Osteoblast (primary cell): ENCODE measurements at regions not wholly inside any gene's neighbourhood (a gene's known extent, or its start where the extent isn't known, plus 50 kb on each side); places are given as distances from the start of the nearest gene placed in this dataset.

Experiments used
- DNase-seq: peaks from one replicate; pipeline ENCODE4 v3.0.0; 2011; ENCODE audit warnings: low spot score, mixed read lengths; ENCODE audit not compliant: insufficient read length; ENCODE audit errors: missing footprints
- H2AFZ ChIP-seq: 2 replicates; pipeline ENCODE4 v1.6.0; 2011; ENCODE audit warnings: mild to moderate bottlenecking, low read length
- H3K27ac ChIP-seq: 2 replicates; pipeline ENCODE4 v1.5.1; 2011; ENCODE audit warnings: mild to moderate bottlenecking, low read depth, low read length, moderate library complexity
- H3K27me3 ChIP-seq: 2 replicates; pipeline ENCODE4 v1.6.0; 2012; ENCODE audit warnings: mild to moderate bottlenecking, control low read depth, inconsistent platforms, low read length, moderate library complexity; ENCODE audit not compliant: insufficient read depth
- H3K36me3 ChIP-seq: 2 replicates; pipeline ENCODE4 v1.5.1; 2011; ENCODE audit warnings: mild to moderate bottlenecking, low read length, control low read depth, moderate library complexity; ENCODE audit not compliant: insufficient read depth
- H3K4me1 ChIP-seq: 2 replicates; pipeline ENCODE4 v1.5.1; 2011; ENCODE audit warnings: mild to moderate bottlenecking, low read length, control low read depth, moderate library complexity; ENCODE audit not compliant: insufficient read depth
- H3K4me2 ChIP-seq: 2 replicates; pipeline ENCODE4 v1.6.0; 2011; ENCODE audit warnings: mild to moderate bottlenecking, low read length; ENCODE audit not compliant: insufficient read depth
- H3K4me3 ChIP-seq: fragments of 200-600 bp; sonication (generic); 3 replicates; pipeline ENCODE4 v1.5.1; 2012; ENCODE audit warnings: mild to moderate bottlenecking, low read length, inconsistent platforms; ENCODE audit not compliant: insufficient read depth
- H3K79me2 ChIP-seq: 2 replicates; pipeline ENCODE4 v1.6.0; 2012; ENCODE audit warnings: mild to moderate bottlenecking, low read length, control low read depth, inconsistent platforms; ENCODE audit not compliant: insufficient read depth
- H3K9me3 ChIP-seq: 2 replicates; pipeline ENCODE4 v1.5.1; 2011; ENCODE audit warnings: low read depth, low read length, control low read depth
- H4K20me1 ChIP-seq: 2 replicates; pipeline ENCODE4 v1.6.0; 2012; ENCODE audit warnings: mild to moderate bottlenecking, low read length, control low read depth; ENCODE audit not compliant: insufficient read depth
- TF ChIP-seq, protein P1 (sequence below): IDR thresholded peaks from 2 replicates; pipeline ENCODE4 v1.5.1; 2011; ENCODE audit warnings: mild to moderate bottlenecking, low read depth, low read length, moderate library complexity; ENCODE audit errors: extremely low read depth

DNA sequence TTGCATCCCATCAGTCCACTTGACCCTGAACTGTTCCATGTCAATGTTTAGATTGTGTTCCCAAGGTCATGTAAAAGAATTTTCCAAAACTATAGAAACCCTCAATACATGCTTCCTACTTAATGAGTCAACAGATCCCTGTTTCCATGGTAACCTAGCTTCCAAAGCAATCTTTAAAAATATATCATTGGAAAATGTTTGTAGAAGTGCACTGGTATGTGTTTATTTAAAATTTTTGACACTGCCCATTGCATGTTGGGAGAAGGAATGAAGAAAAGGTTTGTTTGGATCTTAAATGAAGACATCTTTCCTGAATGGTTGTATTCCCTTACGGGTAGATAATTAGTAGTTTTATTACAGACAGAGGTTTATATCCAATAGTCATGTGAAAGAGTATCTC lies 345.3 kb downstream of the GABRG1 start:
- no peak overlapping the region for H3K27ac ChIP-seq
- H2AFZ ChIP-seq: no peak overlapping the region
- no peaks in the 10 kb centered on the region for H3K9me3 ChIP-seq
- H3K4me2 ChIP-seq: no peak overlapping the region
- TF ChIP-seq, protein P1, sequence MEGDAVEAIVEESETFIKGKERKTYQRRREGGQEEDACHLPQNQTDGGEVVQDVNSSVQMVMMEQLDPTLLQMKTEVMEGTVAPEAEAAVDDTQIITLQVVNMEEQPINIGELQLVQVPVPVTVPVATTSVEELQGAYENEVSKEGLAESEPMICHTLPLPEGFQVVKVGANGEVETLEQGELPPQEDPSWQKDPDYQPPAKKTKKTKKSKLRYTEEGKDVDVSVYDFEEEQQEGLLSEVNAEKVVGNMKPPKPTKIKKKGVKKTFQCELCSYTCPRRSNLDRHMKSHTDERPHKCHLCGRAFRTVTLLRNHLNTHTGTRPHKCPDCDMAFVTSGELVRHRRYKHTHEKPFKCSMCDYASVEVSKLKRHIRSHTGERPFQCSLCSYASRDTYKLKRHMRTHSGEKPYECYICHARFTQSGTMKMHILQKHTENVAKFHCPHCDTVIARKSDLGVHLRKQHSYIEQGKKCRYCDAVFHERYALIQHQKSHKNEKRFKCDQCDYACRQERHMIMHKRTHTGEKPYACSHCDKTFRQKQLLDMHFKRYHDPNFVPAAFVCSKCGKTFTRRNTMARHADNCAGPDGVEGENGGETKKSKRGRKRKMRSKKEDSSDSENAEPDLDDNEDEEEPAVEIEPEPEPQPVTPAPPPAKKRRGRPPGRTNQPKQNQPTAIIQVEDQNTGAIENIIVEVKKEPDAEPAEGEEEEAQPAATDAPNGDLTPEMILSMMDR: no peak
- H3K79me2 ChIP-seq: no peaks in the 10 kb centered on the region
- H4K20me1 ChIP-seq: no peaks in the 10 kb centered on the region
- DNase-seq: no peak
- H3K27me3 ChIP-seq: no peaks in the 10 kb centered on the region
- no peak overlapping the region for H3K4me3 ChIP-seq
- H3K4me1 ChIP-seq: no peaks in the 10 kb centered on the region
- no peaks in the 10 kb centered on the region for H3K36me3 ChIP-seq

GRCh38 chr4:45776146-45776545 lies 347.7 kb downstream of the GABRG1 start:
- Histone ChIP-seq H3K79me2 (no peaks in the 10 kb centered on the region), H3K36me3 (no peaks in the 10 kb centered on the region), H2AFZ (no peak overlapping the region), H3K4me1 (no peaks in the 10 kb centered on the region), H4K20me1 (no peaks in the 10 kb centered on the region), H3K9me3 (no peaks in the 10 kb centered on the region), H3K4me2 (no peak overlapping the region), H3K27me3 (no peaks in the 10 kb centered on the region), H3K4me3 (no peak overlapping the region), H3K27ac (no peak overlapping the region)
- DNase-seq: no peak
- TF ChIP-seq, protein P1: no peak

- H3K79me2 ChIP-seq: no peaks in the 10 kb centered on the region
- H3K4me1 ChIP-seq: no peaks in the 10 kb centered on the region
- H4K20me1 ChIP-seq: no peaks in the 10 kb centered on the region
Measured at GRCh38 chr4:45770958-45771357, 352.9 kb downstream of the GABRG1 start.

DNA sequence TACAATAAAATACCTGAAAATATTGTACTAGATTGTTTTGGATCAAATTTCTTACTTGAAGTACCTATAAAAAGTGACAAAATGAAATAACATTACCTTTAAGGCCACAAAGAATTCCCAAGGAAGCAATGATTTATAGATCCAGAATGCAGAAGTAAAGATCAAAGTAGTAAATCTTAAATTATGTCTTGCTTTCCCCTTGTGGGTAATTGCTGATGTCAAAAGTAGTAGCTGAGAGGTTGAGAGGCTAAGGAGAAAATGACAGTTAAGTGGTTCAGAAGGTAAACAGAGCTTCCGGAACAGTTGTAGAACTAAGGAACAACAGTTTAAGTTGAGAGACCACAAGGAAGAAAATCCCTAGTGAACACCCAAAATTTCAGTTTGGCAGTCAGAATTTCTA lies 358.3 kb downstream of the GABRG1 start:
- Histone ChIP-seq H3K9me3 (peaks cover 2% of the 10 kb centered on the region), H3K36me3 (no peaks in the 10 kb centered on the region), H3K4me1 (no peaks in the 10 kb centered on the region), H3K27me3 (no peaks in the 10 kb centered on the region), H3K4me2 (no peak overlapping the region), H3K27ac (no peak overlapping the region), H4K20me1 (no peaks in the 10 kb centered on the region), H3K4me3 (no peak overlapping the region), H2AFZ (no peak overlapping the region), H3K79me2 (no peaks in the 10 kb centered on the region)
- no peak for DNase-seq
- TF ChIP-seq, protein P1: no peak

More at GRCh38 chr4:45770958-45771357, 352.9 kb downstream of the GABRG1 start:
- Histone ChIP-seq H3K4me3 (no peak overlapping the region), H3K27me3 (no peaks in the 10 kb centered on the region), H3K36me3 (no peaks in the 10 kb centered on the region), H3K9me3 (no peaks in the 10 kb centered on the region), H3K27ac (no peak overlapping the region), H2AFZ (no peak overlapping the region), H3K4me2 (no peak overlapping the region)
- no peak for DNase-seq
- TF ChIP-seq, protein P1: no peak
